Stomach (tissue), 8 donors: ENCODE measurements at regions not wholly inside any gene's neighbourhood (a gene's known extent, or its start where the extent isn't known, plus 50 kb on each side); places are given as distances from the start of the nearest gene placed in this dataset.

Experiments used
- DNase-seq, 2 donors: peaks; one replicate each; pipeline versions ENCODE4 v3.0.0 to v3.0.0-alpha.2; 2013 to 2019
- H3K27ac ChIP-seq, 5 donors: fragments of 200-600 bp in 4 of 5; sonication (generic) in 4 of 5; one replicate each; pipeline ENCODE4 v1.5.1; 2013 to 2019; ENCODE audit warnings: mild to moderate bottlenecking in 1 of 5, moderate library complexity in 1 of 5
- H3K27me3 ChIP-seq, 3 donors: fragments of 200-600 bp; sonication (generic); one replicate each; pipeline ENCODE4 v1.5.1; 2017 to 2019; ENCODE audit warnings: mixed run types in 1 of 3
- H3K36me3 ChIP-seq, 4 donors: fragments of 200-600 bp; sonication (generic); 1 replicate in 3 of 4; 2 replicates in 1 of 4; pipeline ENCODE4 v1.5.1; 2016 to 2019
- H3K4me1 ChIP-seq, 4 donors: fragments of 200-600 bp; sonication (generic); one replicate each; pipeline ENCODE4 v1.5.1; 2016 to 2019
- H3K4me3 ChIP-seq, 4 donors: fragments of 200-600 bp; sonication (generic) in 3 of 4; one replicate each; pipeline ENCODE4 v1.5.1; 2016 to 2019; ENCODE audit warnings: mild to moderate bottlenecking in 1 of 4
- H3K9me3 ChIP-seq, 4 donors: fragments of 200-600 bp; sonication (generic); one replicate each; pipeline ENCODE4 v1.5.1; 2016 to 2019
- EP300 ChIP-seq: sonication (generic); formaldehyde crosslinking; IDR thresholded peaks from one replicate; pipeline ENCODE4 v1.6.1; 2017; ENCODE audit warnings: antibody characterized with exemption
- POLR2A ChIP-seq, 4 donors: fragments of 450-650 bp; IDR thresholded peaks; one replicate each; pipeline ENCODE4 v1.6.1; 2016; ENCODE audit warnings: antibody characterized with exemption in 4 of 4, control low read depth in 2 of 4, mild to moderate bottlenecking in 1 of 4, moderate library complexity in 1 of 4
- POLR2AphosphoS5 ChIP-seq, 3 donors: sonication (generic); formaldehyde crosslinking; IDR thresholded peaks; one replicate each; pipeline ENCODE4 v1.6.1; 2016; ENCODE audit warnings: antibody characterized with exemption in 3 of 3
- WGBS, 5 donors: extraction: QIAGEN DNeasy Blood & Tissue Kit in 3 of 5; methylation state at CpG; one replicate each; pipeline versions ENCODE4 v1.1.5 to v1.1.7; 2013 to 2018; 5-methylcytosine and 5-hydroxymethylcytosine counted together
- intact Hi-C: fragments of 100-400 bp; cut with DNase I; formaldehyde crosslinking; loops from one replicate; pipeline ENCODE4 v1.15.1; 2023; ENCODE audit warnings: low total_unique reads
- TF ChIP-seq, protein P1 (sequence below), 7 experiments: fragments of 450-650 bp in 4 of 7; fragments of 200-600 bp in 3 of 7; sonication (generic) in 3 of 7; IDR thresholded peaks; one replicate each; pipeline ENCODE4 v1.5.1; 2016 to 2019; ENCODE audit warnings: antibody characterized with exemption in 7 of 7, control low read depth in 2 of 7, mild to moderate bottlenecking in 1 of 7
- donor health status: healthy with polysubstance abuse.
- donor health status: Bipolar disorder and iron deficiency.
- donor health status: healthy.

GRCh38 chr5:155068616-155069100 is 55.1 kb downstream of the KIF4B start:
- intact Hi-C loops, result no loop called here
- no peaks in the 10 kb centered on the region for H3K27me3 ChIP-seq
- H3K27ac ChIP-seq, result no peak overlapping the region
- H3K4me1 ChIP-seq, result no peaks in the 10 kb centered on the region
- no peaks in the 10 kb centered on the region for H3K36me3 ChIP-seq
- no peaks in the 10 kb centered on the region for H3K9me3 ChIP-seq
- no peak overlapping the region for H3K4me3 ChIP-seq
- 48 to 81% (median 64%) methylated on average over 4 of the region's 4 CpGs for WGBS, 5 donors
- DNase-seq, result no peak
- TF ChIP-seq POLR2AphosphoS5 (IDR thresholded peaks at IDR 0.05) (no peak), POLR2A (IDR thresholded peaks at IDR 0.05) (no peak), EP300 (no peak)
- TF ChIP-seq, protein P1, sequence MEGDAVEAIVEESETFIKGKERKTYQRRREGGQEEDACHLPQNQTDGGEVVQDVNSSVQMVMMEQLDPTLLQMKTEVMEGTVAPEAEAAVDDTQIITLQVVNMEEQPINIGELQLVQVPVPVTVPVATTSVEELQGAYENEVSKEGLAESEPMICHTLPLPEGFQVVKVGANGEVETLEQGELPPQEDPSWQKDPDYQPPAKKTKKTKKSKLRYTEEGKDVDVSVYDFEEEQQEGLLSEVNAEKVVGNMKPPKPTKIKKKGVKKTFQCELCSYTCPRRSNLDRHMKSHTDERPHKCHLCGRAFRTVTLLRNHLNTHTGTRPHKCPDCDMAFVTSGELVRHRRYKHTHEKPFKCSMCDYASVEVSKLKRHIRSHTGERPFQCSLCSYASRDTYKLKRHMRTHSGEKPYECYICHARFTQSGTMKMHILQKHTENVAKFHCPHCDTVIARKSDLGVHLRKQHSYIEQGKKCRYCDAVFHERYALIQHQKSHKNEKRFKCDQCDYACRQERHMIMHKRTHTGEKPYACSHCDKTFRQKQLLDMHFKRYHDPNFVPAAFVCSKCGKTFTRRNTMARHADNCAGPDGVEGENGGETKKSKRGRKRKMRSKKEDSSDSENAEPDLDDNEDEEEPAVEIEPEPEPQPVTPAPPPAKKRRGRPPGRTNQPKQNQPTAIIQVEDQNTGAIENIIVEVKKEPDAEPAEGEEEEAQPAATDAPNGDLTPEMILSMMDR (IDR thresholded peaks at IDR 0.05), result no peak

- H3K27me3 ChIP-seq, result no peaks in the 10 kb centered on the region
- intact Hi-C loops, result no loop called here
- WGBS, 5 donors, result 61 to 67% (median 65%) methylated on average over 3 of the region's 3 CpGs
- no peaks in the 10 kb centered on the region for H3K4me1 ChIP-seq
- no peaks in the 10 kb centered on the region for H3K36me3 ChIP-seq
- TF ChIP-seq POLR2A (IDR thresholded peaks at IDR 0.05) (no peak), EP300 (no peak), POLR2AphosphoS5 (IDR thresholded peaks at IDR 0.05) (no peak)
- TF ChIP-seq, protein P1 (IDR thresholded peaks at IDR 0.05), result no peak
- H3K9me3 ChIP-seq, result no peaks in the 10 kb centered on the region
- no peak overlapping the region for H3K4me3 ChIP-seq
- H3K27ac ChIP-seq, result no peak overlapping the region
- DNase-seq, result no peak
Measured at GRCh38 chr5:155069961-155070360, 56.4 kb downstream of the KIF4B start.

DNA sequence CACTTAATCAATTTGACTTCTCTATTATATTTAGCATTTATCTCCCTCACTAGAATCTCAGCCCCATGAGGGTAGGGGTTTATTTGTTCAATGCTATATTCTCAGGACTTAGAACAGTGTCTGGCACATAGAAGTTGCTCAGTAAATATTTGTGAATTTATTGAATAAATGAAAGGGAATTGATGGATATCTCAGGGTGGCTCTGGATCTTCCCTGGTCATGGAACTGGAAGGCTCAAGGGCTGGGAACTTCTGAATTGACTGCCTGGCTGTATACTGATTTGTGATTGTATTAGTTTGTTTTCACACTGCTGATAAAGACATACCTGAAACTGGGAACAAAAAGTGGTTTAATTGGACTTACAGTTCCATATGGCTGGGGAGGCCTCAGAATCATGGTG is 57.2 kb downstream of the KIF4B start:
- Histone ChIP-seq H3K36me3 (no peaks in the 10 kb centered on the region), H3K4me3 (no peak overlapping the region), H3K4me1 (no peaks in the 10 kb centered on the region), H3K27ac (no peak overlapping the region), H3K27me3 (no peaks in the 10 kb centered on the region), H3K9me3 (no peaks in the 10 kb centered on the region)
- intact Hi-C loops, result no loop called here
- DNase-seq, result no peak
- TF ChIP-seq, protein P1 (IDR thresholded peaks at IDR 0.05), result no peak
- no peak for TF ChIP-seq POLR2A (IDR thresholded peaks at IDR 0.05)
- TF ChIP-seq EP300, result no peak
- TF ChIP-seq POLR2AphosphoS5 (IDR thresholded peaks at IDR 0.05), result no peak

GRCh38 chr5:155076379-155076778 is 62.8 kb downstream of the KIF4B start:
- no peak overlapping the region for H3K4me3 ChIP-seq
- intact Hi-C loops, result no loop called here
- no peaks in the 10 kb centered on the region for H3K4me1 ChIP-seq
- WGBS, 5 donors, result 85 to 94% (median 92%) methylated on average over 5 of the region's 5 CpGs
- no peak overlapping the region for H3K27ac ChIP-seq
- no peaks in the 10 kb centered on the region for H3K36me3 ChIP-seq
- no peak for DNase-seq
- no peaks in the 10 kb centered on the region for H3K9me3 ChIP-seq
- no peaks in the 10 kb centered on the region for H3K27me3 ChIP-seq
- no peak for TF ChIP-seq POLR2A (IDR thresholded peaks at IDR 0.05)
- TF ChIP-seq, protein P1 (IDR thresholded peaks at IDR 0.05), result no peak
- no peak for TF ChIP-seq EP300
- no peak for TF ChIP-seq POLR2AphosphoS5 (IDR thresholded peaks at IDR 0.05)
